Fibroblast of skin of abdomen (primary cell): ENCODE measurements at regions not wholly inside any gene's neighbourhood (a gene's known extent, or its start where the extent isn't known, plus 50 kb on each side); places are given as distances from the start of the nearest gene placed in this dataset.
A peak's percentile ranks its signal among the peaks of the same experiment; 100 is the strongest.

Experiments
- DNase-seq: peaks from one replicate; pipeline ENCODE4 v3.0.0-alpha.2; 2013

DNA sequence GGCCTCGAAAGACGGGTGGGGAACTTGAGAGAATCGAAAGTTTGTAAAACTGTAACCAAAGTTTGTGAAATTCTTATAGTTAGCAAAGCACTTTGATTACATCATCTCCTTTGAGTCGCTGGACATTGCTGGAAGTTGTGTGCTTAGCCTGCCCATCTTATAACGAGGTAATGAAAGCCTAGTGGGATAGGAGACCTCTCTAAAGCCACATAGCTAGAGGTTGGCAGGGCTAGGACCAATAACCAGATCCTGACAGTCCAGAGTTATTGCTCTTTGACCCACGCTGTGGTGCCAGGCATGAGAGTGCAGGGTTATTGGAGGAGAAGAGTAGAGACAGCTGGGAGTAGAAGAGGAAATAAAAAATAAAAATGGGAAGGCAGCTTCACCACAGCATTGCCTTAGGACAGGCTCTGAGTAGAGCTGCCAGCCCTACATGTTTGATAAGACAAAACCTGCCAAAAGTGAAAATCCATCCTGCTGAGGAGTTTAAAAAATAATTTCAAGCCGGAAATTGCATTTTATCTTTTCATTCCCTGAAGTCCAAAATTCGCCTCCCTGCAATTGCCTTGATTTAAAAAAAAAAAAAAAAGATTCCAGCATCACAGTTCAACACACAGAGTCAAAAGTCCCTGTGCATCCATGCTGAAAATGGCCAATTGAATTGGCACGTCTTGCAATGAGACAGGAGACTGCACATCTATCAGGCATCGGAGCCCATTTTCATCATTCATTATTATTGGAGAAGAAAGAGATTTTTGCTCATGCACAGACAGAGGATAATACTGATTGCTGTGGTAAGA is 225.5 kb upstream of the POU2AF2 start:
- DNase-seq = no peak

DNA sequence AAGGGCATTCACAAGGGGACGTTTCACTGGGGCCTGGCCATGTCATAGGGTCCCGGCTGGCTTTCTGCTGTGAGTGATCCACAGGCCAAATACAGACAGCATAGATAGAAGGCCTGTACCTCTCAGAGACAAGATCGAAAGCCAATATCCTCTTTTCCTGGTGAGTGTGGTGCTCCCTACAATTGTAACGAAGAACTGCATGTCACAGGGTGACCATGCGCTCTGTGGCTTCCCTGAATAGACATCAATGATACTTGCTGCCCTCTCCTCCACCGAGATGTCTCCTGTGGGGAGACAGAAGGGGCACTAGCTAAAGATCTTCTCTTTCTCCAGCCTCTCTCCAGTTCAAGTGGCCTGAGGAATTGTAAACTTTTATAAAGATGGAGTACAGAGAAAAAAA is 226.1 kb upstream of the POU2AF2 start:
- no peak for DNase-seq

DNA sequence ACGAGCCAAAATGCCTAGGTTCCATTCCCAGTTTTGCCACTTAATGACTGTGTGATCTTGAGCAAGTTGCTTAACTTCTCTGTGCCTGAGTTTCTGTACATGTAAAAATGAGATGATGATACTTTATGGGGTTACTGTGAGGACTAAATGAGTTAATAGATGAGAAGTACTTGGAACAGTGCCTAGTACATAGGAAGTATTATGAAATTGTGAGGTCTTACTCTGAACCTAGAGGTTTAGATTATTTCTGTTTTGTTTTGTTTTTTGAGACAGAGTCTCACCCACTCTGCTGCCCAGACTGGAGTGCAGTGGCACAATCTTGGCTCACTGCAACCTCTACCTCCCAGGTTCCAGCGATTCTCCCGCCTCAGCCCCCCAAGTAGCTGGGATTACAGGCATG is 227.0 kb upstream of the POU2AF2 start:
- DNase-seq = no peak

DNA sequence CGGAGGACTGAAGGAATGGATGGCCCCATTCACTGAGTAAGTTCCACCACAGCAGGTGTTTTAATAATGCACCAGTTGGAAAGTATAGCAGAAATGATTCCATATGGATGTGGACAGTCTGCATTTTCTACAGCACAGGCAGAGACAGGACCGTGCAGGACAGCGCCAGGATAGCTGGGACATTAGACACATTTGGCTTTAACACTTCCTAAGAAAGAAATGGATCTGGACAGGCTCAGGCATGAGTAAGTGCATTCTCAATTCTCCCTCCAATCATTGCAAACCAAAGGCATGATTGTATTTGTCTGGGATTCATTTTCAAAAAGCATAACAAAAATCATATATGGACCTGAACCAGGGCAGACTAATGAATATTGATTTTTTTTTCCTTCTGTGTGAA is 233.0 kb upstream of the POU2AF2 start:
- DNase-seq = no peak

DNA sequence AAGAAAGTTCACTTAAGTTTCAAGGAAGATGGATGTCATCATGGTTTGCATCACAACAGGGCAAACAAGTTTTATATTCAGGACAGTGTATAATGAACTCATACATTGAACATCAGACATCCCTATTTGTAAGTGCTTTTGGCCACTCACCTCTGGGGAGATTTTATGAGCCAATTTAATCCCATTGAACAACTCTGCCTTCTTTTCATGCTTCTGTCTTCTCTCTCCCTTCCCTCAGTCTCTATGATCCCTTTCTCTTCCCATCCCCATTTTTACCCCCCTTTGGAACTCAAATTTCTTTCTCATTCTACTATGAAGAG is 234.3 kb upstream of the POU2AF2 start:
- DNase-seq = no peak

DNA sequence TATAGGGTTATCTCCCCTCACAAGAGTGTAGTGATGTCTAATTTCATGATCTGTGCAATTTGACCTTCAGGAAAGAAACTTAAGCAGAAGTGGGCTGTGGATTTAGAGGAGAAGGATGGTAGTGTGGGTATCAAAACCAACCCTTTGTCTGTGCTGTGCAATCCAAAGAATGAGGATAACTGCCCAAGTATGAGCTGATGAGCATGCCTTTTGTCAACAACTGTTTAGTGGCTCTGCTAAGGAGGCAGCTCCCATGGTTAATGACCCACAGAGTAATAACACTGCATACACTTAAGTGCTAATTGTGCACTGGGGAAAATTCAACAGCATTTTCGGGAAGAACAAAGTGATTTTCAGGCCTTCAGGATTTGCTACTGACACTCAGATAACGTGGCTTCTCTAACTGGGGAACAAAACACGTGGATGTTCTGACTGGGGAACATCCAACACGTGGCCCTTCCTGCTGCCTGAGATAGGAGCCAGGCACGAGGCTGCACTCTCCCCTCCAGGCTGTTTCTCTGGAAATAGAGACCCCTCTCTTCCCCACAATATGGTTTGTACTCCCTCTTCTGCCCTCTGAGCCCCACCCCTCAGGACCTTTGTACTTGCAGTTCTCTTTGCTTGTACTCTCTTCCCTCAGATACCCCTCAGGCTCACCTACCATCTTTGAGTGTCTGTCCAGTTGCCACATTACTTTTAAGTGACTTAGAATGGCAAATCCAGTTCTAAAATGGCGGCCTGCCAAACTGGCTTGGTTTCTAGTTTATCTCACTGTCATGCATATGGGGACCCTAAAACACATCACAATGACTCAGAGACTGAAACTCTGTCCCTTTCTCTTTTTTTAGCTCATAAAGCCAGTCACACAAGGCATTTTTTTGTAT is 234.9 kb upstream of the POU2AF2 start:
- DNase-seq = no peak

DNA sequence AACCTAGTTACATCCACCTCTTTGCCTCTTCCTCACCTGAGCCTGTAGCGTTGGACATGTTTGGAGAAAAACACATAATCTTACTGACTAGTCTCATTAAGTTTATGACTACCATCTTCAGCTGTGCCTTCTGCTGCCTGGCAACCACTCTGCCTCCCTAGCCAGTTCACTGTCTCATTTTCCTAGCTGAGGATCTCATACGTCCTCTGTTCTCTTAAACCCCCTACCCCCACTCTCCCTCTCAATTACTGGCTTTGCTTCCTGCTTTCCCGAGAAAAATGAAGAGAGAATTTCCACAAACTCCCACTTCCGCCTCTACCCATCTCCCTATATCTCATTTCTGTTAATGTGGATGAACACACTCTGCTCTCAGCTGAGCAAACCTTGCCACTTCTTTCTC is 239.3 kb upstream of the POU2AF2 start:
- DNase-seq = no peak

DNA sequence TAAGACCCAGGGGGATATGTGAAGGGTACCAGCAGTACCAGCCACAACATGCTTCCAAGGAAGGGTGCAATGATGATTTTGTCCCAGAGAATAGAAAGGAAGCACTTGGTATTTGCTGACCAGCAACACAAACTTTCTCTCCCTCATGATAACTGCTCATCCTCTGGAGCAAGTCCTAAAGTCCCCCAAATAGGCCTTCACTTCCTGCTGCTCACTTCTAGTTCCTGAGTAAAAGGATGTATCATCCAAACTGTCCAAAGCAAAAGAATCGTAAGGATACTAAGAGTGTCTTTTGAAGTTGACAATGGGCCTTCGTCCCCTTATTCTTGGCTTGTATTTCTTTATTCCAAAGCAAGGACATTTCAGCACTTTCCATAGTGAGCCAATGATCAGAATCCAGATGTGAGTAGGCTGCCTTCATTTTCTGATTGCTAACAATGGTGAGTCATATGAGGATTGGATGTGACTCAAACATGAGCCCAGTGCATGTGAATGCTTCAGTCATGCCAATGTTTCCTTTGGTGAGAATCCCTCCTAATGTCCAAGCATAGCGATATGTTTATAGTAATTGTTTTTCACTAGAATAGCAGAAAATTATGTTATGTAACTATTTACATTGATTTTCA is 243.4 kb upstream of the POU2AF2 start:
- DNase-seq = peak; percentile 87

DNA sequence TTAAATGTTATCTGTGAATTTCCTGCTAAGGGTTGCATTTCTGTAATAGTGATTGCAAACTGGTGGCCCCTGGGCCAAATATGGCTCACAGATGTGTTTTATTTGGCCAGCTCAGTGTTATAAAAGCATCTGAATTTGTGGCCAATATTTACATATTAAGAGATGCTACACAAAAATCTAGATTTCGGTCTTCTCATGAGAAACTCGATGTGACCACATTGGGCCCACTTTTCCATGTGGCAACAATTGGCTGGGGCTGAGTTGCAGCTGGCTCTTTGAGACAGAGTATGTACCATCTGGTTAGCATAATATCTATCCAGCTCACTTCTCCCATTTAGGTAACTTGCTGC is 244.5 kb upstream of the POU2AF2 start:
- peak; percentile 47 for DNase-seq

DNA sequence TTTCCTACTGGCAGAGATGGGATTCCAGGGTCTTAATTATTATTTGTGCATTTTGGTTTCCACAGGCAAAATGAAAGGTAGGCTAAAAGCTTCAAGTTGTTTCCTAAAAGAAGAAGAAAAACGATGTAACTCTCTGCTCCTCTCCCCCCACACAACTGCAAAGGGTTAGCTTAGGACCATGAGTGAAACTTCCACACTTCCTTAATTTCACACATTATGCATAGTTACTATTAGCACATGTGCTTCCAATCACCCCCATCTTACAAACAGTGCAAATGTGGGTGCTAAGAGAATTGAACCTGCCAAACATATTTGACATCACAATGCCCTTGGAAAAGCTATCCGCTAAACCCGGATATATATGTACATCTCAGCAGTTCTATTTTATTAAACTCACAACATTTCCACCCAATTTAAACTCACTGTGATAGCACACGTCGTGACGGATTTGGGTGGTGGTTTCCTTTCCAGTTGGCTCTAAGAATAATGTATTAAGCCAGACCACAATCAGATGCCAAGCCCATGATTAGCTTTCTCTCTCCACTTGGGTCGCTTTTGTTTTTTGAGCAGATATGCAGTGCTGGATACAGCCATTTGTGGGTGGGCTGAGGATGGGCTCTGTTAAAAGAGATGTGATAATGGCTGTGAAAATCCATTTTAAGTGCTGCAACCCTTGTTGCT is 245.0 kb upstream of the POU2AF2 start:
- peak; percentile 51 for DNase-seq

DNA sequence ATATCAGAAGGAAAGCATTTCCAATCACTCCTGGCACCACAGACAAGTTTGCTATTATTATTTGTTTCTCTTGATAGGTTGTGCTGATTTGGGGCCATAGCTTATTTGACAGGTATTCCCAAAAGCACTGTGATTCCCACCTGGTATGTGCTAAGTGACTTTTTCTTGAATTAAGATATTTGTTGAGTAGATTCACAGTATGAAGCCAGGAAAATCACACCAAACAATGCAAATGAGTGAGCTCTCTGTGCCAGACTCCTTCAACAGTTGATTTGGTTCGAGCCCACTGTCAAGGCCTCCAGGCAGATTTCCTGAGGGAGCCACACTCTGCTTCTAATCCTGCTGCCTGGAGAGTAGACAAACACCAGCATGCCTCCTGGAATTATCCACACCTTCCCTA is 253.0 kb upstream of the POU2AF2 start:
- DNase-seq = no peak

DNA sequence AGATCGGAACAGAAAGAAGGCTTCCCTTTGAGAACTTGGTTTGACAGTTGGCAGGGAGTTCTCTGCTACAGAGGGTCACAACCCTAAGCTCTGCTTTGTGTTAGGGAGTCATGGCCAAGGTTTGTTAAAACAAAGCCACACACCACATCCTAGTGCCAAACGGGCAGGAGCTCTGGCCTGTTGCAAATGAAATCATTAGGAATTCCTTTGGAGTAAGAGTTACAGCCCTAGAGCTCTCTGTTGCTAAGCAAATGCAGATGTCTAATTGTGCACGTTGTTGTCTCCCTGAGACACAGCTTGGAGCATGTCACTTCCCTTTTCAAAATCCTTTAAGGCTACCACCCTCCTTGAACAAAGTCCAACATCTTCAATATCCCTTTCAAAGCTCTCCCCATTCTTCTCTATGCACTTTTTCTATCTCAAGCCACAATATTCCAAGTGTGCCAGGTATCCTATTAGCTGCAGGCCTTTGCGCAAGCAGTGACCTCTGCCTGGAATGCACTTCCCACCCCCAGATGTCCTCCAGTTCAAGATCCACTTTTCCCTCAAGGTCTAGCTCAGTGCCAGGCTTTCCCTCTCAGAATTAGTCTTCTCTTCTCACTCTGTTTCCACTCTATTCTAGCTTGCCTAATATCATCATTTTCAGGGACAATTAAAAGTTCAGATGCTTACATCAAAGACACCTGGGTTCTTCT is 253.7 kb upstream of the POU2AF2 start:
- DNase-seq = peak; percentile 72

DNA sequence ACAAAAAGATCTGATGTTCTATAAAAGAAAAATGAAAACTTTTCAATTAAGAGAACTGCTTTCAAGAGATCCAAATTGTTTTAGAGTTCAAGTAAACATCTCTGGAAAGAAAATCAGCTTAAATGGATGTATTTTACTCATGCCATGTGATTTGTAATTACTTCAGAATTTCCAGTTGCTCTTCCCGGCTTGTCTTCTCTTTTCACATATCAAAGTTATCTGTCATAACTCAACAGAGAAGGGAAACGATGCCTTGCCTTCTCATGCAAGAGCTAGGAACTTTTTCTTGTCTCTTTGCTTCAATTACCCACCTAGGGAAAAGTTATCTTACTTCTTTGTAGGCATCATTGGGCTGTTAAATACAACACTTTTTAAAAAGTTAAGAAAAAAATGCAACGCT is 255.2 kb upstream of the POU2AF2 start:
- DNase-seq = peak; percentile 35

DNA sequence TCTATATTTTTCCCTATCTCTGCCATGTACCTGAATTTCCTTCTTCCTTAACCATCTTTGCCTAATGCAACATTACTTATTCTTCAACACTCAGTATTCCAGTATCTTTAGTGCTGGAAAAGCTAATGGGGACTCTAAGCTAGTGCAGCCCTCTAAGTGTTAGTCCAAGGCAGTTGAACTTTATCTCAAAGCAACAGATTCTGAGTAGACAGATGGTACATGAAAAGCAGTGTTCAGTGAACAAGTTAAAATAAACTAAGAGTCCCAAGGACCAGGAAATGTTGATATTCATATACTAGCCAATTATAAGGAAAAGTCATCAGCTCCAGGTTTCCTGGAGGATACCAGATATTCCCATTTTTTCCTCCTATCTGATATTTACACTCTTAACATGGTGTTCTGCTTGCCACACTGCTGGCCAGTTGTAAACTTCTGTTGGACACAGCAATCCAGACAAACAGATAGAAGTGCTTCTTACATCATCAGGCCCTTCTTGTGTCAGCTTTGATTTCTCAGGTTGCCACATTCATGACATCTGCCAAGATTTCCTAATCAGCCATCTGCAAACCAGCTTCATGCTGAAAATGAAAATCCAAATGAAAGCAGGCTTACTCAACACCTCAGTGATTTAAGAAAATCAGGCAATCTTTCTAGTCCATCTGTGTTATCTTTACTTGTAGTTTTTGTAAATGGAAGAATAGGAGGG is 255.9 kb upstream of the POU2AF2 start:
- DNase-seq = peak; percentile 73

DNA sequence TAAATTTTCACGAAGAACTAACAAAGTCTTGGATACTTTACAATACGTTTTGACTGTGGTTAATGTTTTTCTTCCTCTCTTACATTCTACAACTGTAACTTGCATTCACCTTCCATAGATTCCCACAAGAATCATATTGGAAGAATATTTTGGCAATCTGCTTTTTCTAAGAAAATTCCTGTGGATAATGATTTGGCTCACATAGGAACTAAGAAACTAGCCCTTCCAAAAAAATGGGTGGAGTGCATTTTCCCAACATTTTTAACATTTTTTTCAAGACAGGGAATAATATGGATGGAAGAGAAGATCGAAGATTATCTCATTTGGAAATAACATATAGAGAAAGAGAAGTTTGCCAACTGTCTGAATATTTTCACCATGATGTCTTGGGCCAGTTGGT is 256.9 kb upstream of the POU2AF2 start:
- peak; percentile 58 for DNase-seq

DNA sequence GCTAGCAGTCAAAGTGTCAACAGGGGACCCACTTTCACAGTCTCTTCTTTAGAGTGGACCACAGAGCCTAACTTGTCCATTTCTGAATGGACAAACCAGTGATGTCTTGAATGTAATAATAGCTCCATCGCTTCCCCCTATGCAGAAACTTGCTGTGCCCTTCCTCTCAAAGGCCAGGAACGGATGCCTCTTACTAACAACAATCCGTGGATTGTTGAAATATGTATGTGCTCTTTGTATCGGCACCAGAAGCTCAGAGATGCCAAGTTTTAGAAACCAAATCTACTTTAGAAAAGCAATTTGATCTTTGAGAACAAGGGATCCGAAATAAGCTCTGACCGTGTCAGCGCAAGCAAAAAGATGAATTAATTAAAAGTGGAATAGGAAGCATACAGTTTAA is 259.5 kb upstream of the POU2AF2 start:
- DNase-seq = no peak

DNA sequence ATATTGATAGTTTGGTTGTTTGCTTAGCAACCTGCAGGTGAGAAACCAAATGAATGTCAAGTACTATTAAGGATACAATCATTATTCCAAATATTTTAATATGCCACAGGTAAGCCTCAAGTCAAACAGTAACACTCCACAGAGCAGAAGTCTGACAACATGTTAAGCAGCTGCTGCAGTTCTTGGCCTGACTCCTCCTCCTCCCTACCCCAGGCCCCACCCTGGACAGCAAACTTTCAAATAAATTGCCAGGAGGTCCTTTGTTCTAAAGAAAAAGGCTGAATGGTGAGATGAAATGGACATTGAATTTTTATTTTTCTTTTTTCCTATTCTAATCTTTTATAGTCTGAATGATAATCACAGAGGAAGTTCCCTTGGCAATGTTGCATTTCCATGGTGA is 260.0 kb upstream of the POU2AF2 start:
- no peak for DNase-seq

DNA sequence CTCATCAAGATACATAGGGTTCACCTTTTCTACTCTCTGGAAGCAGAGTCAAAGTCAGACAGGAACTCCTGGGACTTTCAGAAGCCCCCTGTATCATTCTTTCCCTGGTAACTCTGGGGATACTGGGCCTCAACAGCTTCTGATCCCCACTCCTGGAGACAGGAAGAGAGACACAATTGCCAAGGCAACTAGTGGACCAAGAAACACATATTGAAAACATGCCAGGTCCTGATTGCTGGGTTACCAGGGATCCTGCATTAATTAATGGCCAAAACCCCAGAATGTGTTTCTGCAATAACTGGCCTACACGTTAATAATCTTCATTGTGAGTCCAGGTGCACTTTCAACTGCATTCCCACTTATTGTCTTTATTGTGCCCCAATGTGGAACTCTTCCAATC is 260.8 kb upstream of the POU2AF2 start:
- DNase-seq = no peak

DNA sequence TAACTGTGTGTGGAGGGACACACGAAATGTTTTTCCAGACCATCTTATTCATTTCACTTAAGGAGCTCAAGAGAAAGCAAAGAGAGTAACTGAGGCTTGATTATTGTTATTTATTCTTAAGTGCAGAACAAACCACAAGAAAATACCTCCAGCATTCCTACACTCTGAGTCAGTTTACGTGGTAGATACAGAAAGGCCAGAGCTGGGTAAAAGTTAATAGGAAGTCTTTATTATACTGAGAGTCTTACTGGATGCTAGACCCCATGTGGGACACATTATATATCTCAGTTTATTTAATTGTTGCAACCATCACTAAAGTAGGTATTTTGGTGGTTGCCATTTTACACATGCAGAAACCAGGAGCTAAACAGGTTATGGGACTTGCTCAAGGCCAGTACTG is 261.4 kb upstream of the POU2AF2 start:
- peak; percentile 53 for DNase-seq

DNA sequence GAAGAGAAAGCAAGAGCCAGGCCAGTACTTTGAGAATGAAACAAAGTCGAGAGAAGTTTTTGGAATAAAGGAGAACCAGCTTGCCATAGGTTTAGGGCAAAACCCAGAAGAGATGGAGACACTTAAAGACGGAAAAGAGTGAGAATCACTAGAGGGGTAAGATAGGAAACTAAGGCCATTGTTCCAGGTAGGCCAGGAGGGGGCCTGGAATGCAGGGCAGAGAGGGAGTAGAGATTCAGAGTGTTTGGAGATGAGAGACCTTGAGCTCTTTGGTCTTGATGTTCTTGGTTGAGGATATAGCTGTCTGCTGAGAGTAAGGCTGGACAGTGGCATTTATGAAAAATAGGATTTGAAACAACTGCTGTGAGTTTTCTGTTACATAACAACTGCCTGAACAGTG is 263.3 kb upstream of the POU2AF2 start:
- DNase-seq = no peak

DNA sequence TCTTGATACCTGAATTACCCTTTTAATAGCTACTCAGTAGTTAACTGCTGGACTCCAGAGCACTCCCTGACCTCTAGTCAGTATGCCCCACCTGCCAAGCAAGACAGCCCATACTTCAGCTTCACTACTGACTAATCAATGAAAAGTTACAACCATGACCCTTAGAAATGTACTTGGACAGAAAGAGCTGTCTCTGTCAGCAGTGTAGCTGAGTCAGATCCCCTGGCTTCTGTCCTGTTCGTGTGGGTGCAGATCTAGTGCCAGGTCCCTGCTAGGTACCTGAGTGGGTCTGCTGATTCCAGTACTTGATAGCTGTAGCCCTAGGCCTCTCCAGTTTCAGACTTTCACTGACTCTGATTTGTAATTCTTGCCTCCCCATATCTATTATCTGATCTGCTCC is 265.8 kb upstream of the POU2AF2 start:
- DNase-seq = no peak

DNA sequence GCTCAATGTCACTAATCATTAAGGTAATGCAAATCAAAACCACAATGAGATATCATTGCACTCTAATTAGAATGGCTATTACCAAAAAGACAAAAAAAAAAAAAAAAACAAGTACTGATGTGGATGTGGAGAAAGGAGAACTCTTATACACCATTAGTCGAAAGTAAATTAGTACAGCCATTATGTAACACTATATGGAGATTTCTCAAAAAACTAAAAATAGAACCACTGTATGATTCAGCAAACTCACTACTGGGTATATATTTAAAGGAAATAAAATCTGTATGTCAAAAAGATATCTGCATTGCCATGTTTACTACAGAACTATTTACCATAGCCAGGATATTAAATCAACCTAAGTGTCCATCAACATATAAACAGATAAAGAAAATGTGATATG is 265.4 kb upstream of the ARHGAP20 start:
- no peak for DNase-seq
